ENCODE measurements at regions not wholly inside any gene's neighbourhood (a gene's known extent, or its start where the extent isn't known, plus 50 kb on each side); places are given as distances from the start of the nearest gene placed in this dataset.

- no peaks in the 10 kb centered on the region for H3K4me1 ChIP-seq (ENCODE audit: control insufficient read depth, insufficient read depth, low read length)
Measured at GRCh38 chr14:85156319-85156718, 373.6 kb upstream of the FLRT2 start.

GRCh38 chr14:85159726-85160125, 370.2 kb upstream of the FLRT2 start:
- Histone ChIP-seq H3K4me1 (ENCODE audit: control insufficient read depth, insufficient read depth, low read length) (no peaks in the 10 kb centered on the region), H3K27ac (ENCODE audit: low read length) (no peak overlapping the region), H3K4me3 (ENCODE audit: low read length) (no peak overlapping the region), H3K27me3 (ENCODE audit: control insufficient read depth, insufficient read depth, low read length) (no peaks in the 10 kb centered on the region), H3K36me3 (ENCODE audit: control insufficient read depth, insufficient read depth, low read length) (no peaks in the 10 kb centered on the region), H3K9me3 (ENCODE audit: control insufficient read depth, low read depth, low read length) (no peaks in the 10 kb centered on the region)
- DNase-seq: no peak

More at GRCh38 chr14:85156319-85156718, 373.6 kb upstream of the FLRT2 start:
- Histone ChIP-seq H3K36me3 (ENCODE audit: control insufficient read depth, insufficient read depth, low read length) (no peaks in the 10 kb centered on the region), H3K27ac (ENCODE audit: low read length) (no peak overlapping the region), H3K4me3 (ENCODE audit: low read length) (no peak overlapping the region), H3K27me3 (ENCODE audit: control insufficient read depth, insufficient read depth, low read length) (no peaks in the 10 kb centered on the region), H3K9me3 (ENCODE audit: control insufficient read depth, low read depth, low read length) (no peaks in the 10 kb centered on the region)
- no peak for DNase-seq

- 92% methylated on average over 2 of the region's 3 CpGs for WGBS (ENCODE audit: insufficient coverage, low lambda C conversion rate)
- Histone ChIP-seq H3K4me1 (ENCODE audit: control insufficient read depth, insufficient read depth, low read length) (no peaks in the 10 kb centered on the region), H3K4me3 (ENCODE audit: low read length) (no peak overlapping the region), H3K27ac (ENCODE audit: low read length) (no peak overlapping the region), H3K9me3 (ENCODE audit: control insufficient read depth, low read depth, low read length) (no peaks in the 10 kb centered on the region), H3K27me3 (ENCODE audit: control insufficient read depth, insufficient read depth, low read length) (no peaks in the 10 kb centered on the region), H3K36me3 (ENCODE audit: control insufficient read depth, insufficient read depth, low read length) (no peaks in the 10 kb centered on the region)
- DNase-seq: peak in 1 of 2 donors; percentile 31
Measured at GRCh38 chr14:85165094-85165493, 364.9 kb upstream of the FLRT2 start.

GRCh38 chr14:85169381-85169780, 360.6 kb upstream of the FLRT2 start:
- H3K36me3 ChIP-seq (ENCODE audit: control insufficient read depth, insufficient read depth, low read length): no peaks in the 10 kb centered on the region
- H3K9me3 ChIP-seq (ENCODE audit: control insufficient read depth, low read depth, low read length): no peaks in the 10 kb centered on the region
- no peak for DNase-seq
- no peaks in the 10 kb centered on the region for H3K4me1 ChIP-seq (ENCODE audit: control insufficient read depth, insufficient read depth, low read length)
- no peak overlapping the region for H3K4me3 ChIP-seq (ENCODE audit: low read length)
- H3K27me3 ChIP-seq (ENCODE audit: control insufficient read depth, insufficient read depth, low read length): no peaks in the 10 kb centered on the region
- no peak overlapping the region for H3K27ac ChIP-seq (ENCODE audit: low read length)

- H3K27me3 ChIP-seq (ENCODE audit: control insufficient read depth, insufficient read depth, low read length): no peaks in the 10 kb centered on the region
- no peak for DNase-seq
- no peaks in the 10 kb centered on the region for H3K4me1 ChIP-seq (ENCODE audit: control insufficient read depth, insufficient read depth, low read length)
- no peak overlapping the region for H3K4me3 ChIP-seq (ENCODE audit: low read length)
- no CpG with 5 or more reads among the region's 2 CpGs for WGBS (ENCODE audit: insufficient coverage, low lambda C conversion rate)
- no peaks in the 10 kb centered on the region for H3K36me3 ChIP-seq (ENCODE audit: control insufficient read depth, insufficient read depth, low read length)
- H3K27ac ChIP-seq (ENCODE audit: low read length): no peak overlapping the region
- H3K9me3 ChIP-seq (ENCODE audit: control insufficient read depth, low read depth, low read length): no peaks in the 10 kb centered on the region
Measured at GRCh38 chr14:85172290-85172689, 357.7 kb upstream of the FLRT2 start.

- H3K4me1 ChIP-seq (ENCODE audit: control insufficient read depth, insufficient read depth, low read length): no peaks in the 10 kb centered on the region
- no peaks in the 10 kb centered on the region for H3K27me3 ChIP-seq (ENCODE audit: control insufficient read depth, insufficient read depth, low read length)
- H3K27ac ChIP-seq (ENCODE audit: low read length): no peak overlapping the region
- H3K36me3 ChIP-seq (ENCODE audit: control insufficient read depth, insufficient read depth, low read length): no peaks in the 10 kb centered on the region
- DNase-seq: no peak
- H3K9me3 ChIP-seq (ENCODE audit: control insufficient read depth, low read depth, low read length): no peaks in the 10 kb centered on the region
- H3K4me3 ChIP-seq (ENCODE audit: low read length): no peak overlapping the region
- 50% methylated on average over 1 of the region's 1 CpG for WGBS (ENCODE audit: insufficient coverage, low lambda C conversion rate)
Measured at GRCh38 chr14:85172889-85173477, 357.0 kb upstream of the FLRT2 start.

GRCh38 chr14:85175556-85175955, 354.4 kb upstream of the FLRT2 start:
- Histone ChIP-seq H3K4me1 (ENCODE audit: control insufficient read depth, insufficient read depth, low read length) (no peaks in the 10 kb centered on the region), H3K27ac (ENCODE audit: low read length) (no peak overlapping the region)
- WGBS (ENCODE audit: insufficient coverage, low lambda C conversion rate): 83% methylated on average over 1 of the region's 1 CpG

DNA sequence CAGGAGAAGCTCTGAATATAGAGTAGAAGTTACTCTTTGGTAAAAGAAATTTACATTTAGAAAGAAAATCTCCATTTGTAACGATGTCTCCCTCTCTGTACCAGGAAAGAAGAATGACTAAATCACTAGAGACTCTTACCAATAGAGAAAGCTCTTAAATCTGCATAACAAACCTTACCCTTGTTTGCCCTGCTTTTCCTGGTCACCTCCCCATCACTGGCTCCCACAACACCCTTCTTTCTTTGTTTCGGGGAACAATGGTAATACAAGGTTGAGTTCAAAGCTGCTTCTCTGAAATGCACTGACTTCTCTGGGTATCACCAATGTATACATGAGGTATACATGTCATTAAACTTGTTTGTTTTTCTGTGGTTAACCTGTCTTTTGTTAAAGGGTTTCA, 351.1 kb upstream of the FLRT2 start:
- Histone ChIP-seq H3K9me3 (ENCODE audit: control insufficient read depth, low read depth, low read length) (no peaks in the 10 kb centered on the region), H3K36me3 (ENCODE audit: control insufficient read depth, insufficient read depth, low read length) (no peaks in the 10 kb centered on the region), H3K27ac (ENCODE audit: low read length) (no peak overlapping the region), H3K4me3 (ENCODE audit: low read length) (no peak overlapping the region), H3K27me3 (ENCODE audit: control insufficient read depth, insufficient read depth, low read length) (no peaks in the 10 kb centered on the region), H3K4me1 (ENCODE audit: control insufficient read depth, insufficient read depth, low read length) (no peaks in the 10 kb centered on the region)
- DNase-seq: no peak
- WGBS (ENCODE audit: insufficient coverage, low lambda C conversion rate): 60% methylated on average over 1 of the region's 2 CpGs

More at GRCh38 chr14:85175556-85175955, 354.4 kb upstream of the FLRT2 start:
- Histone ChIP-seq H3K36me3 (ENCODE audit: control insufficient read depth, insufficient read depth, low read length) (no peaks in the 10 kb centered on the region), H3K9me3 (ENCODE audit: control insufficient read depth, low read depth, low read length) (no peaks in the 10 kb centered on the region), H3K4me3 (ENCODE audit: low read length) (no peak overlapping the region), H3K27me3 (ENCODE audit: control insufficient read depth, insufficient read depth, low read length) (no peaks in the 10 kb centered on the region)
- no peak for DNase-seq

DNA sequence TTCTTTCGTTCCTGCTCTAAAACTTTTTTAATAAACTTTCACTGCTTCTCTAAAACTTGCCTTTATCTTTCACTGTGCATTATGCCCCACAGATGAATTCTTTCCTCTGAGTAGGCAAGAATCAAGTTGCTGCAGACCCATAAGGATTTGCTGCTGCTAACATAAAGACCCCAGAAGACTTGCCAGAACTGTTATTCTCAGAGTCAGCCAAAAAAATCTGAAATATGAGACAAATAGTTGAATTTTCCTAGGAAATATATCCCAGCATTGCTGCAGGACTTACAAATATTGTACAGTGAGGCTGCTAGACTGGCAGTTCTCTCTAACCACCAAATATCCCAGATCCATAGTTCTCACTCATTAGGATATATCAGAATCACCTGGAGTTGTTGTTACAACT, 349.1 kb upstream of the FLRT2 start:
- WGBS (ENCODE audit: insufficient coverage, low lambda C conversion rate): 100% methylated on average over 1 of the region's 1 CpG
- no peaks in the 10 kb centered on the region for H3K27me3 ChIP-seq (ENCODE audit: control insufficient read depth, insufficient read depth, low read length)
- no peaks in the 10 kb centered on the region for H3K4me1 ChIP-seq (ENCODE audit: control insufficient read depth, insufficient read depth, low read length)
- no peaks in the 10 kb centered on the region for H3K9me3 ChIP-seq (ENCODE audit: control insufficient read depth, low read depth, low read length)
- H3K27ac ChIP-seq (ENCODE audit: low read length): no peak overlapping the region
- H3K36me3 ChIP-seq (ENCODE audit: control insufficient read depth, insufficient read depth, low read length): no peaks in the 10 kb centered on the region
- no peak overlapping the region for H3K4me3 ChIP-seq (ENCODE audit: low read length)
- no peak for DNase-seq

GRCh38 chr14:85182282-85182681, 347.7 kb upstream of the FLRT2 start:
- Histone ChIP-seq H3K9me3 (ENCODE audit: control insufficient read depth, low read depth, low read length) (no peaks in the 10 kb centered on the region), H3K27me3 (ENCODE audit: control insufficient read depth, insufficient read depth, low read length) (no peaks in the 10 kb centered on the region), H3K27ac (ENCODE audit: low read length) (no peak overlapping the region), H3K36me3 (ENCODE audit: control insufficient read depth, insufficient read depth, low read length) (no peaks in the 10 kb centered on the region), H3K4me3 (ENCODE audit: low read length) (no peak overlapping the region), H3K4me1 (ENCODE audit: control insufficient read depth, insufficient read depth, low read length) (no peaks in the 10 kb centered on the region)
- no CpG with 5 or more reads among the region's 4 CpGs for WGBS (ENCODE audit: insufficient coverage, low lambda C conversion rate)
- no peak for DNase-seq

- no peak for DNase-seq
- Histone ChIP-seq H3K9me3 (ENCODE audit: control insufficient read depth, low read depth, low read length) (no peaks in the 10 kb centered on the region), H3K4me1 (ENCODE audit: control insufficient read depth, insufficient read depth, low read length) (no peaks in the 10 kb centered on the region), H3K27ac (ENCODE audit: low read length) (no peak overlapping the region), H3K36me3 (ENCODE audit: control insufficient read depth, insufficient read depth, low read length) (no peaks in the 10 kb centered on the region), H3K27me3 (ENCODE audit: control insufficient read depth, insufficient read depth, low read length) (no peaks in the 10 kb centered on the region), H3K4me3 (ENCODE audit: low read length) (no peak overlapping the region)
- 80% methylated on average over 1 of the region's 8 CpGs for WGBS (ENCODE audit: insufficient coverage, low lambda C conversion rate)
Measured at GRCh38 chr14:85186082-85186481, 343.9 kb upstream of the FLRT2 start.
